ENCODE measurements at regions not wholly inside any gene's neighbourhood (a gene's known extent, or its start where the extent isn't known, plus 50 kb on each side); places are given as distances from the start of the nearest gene placed in this dataset.

- TF ChIP-seq CTCF (IDR thresholded peaks at IDR 0.05) (no peak), POLR2A (IDR thresholded peaks at IDR 0.05) (no peak)
These were observed 393.1 kb upstream of the ARRDC3 start for GRCh38 chr5:91776249-91776648.

Data from heart left ventricle (tissue), 13 donors.